PC-3 (cell line): ENCODE measurements at regions not wholly inside any gene's neighbourhood (a gene's known extent, or its start where the extent isn't known, plus 50 kb on each side); places are given as distances from the start of the nearest gene placed in this dataset.

Experiments
- ATAC-seq: fragments of 200-7000 bp; cut with Tn5 transposase; 2 replicates; pipeline ENCODE4 v1.9.1; 2020; ENCODE audit warnings: mild to moderate bottlenecking, moderate library complexity
- BruUV-seq: library from RNA; stranded (reverse); fragments of 400-500 nt; replicated peaks from 2 replicates; lab custom pipeline; 2021; lab: Mats Ljungman, UMichigan
- CTCF ChIA-PET: fragments of 300-600 bp; sonication (Branson Sonifier 250); formaldehyde crosslinking; loops from one replicate; lab custom pipeline; 2022; ENCODE audit warnings: antibody characterized with exemption; lab: Charles Lee
- POLR2A ChIA-PET: fragments of 300-600 bp; sonication (Branson Sonifier 250); formaldehyde crosslinking; loops from one replicate; lab custom pipeline; 2022; ENCODE audit warnings: antibody characterized with exemption; ENCODE audit not compliant: unreplicated experiment; lab: Charles Lee
- DNase-seq: peaks from one replicate; pipeline ENCODE4 v3.0.0-alpha.2; 2015
- H2AFZ ChIP-seq: fragments of 300-600 bp; sonication (generic); 2 replicates; pipeline ENCODE4 v1.6.0; 2016; ENCODE audit warnings: antibody characterized with exemption, low read length
- H3F3A ChIP-seq: fragments of 300-600 bp; sonication (generic); one replicate; pipeline ENCODE4 v1.6.0; 2017; ENCODE audit warnings: antibody characterized with exemption, low read length, control low read depth, mild to moderate bottlenecking; ENCODE audit not compliant: unreplicated experiment
- H3K27ac ChIP-seq: fragments of 300-600 bp; sonication (generic); 2 replicates; pipeline ENCODE4 v1.5.1; 2016; ENCODE audit warnings: mild to moderate bottlenecking, low read length
- H3K27me3 ChIP-seq: fragments of 300-600 bp; sonication (generic); 2 replicates; pipeline ENCODE4 v1.6.1; 2016; ENCODE audit warnings: low read length, mixed read lengths
- H3K36me3 ChIP-seq: fragments of 300-600 bp; sonication (generic); 2 replicates; pipeline ENCODE4 v1.6.1; 2016; ENCODE audit warnings: low read depth, mixed run types, low read length, mixed read lengths
- H3K4me1 ChIP-seq: fragments of 300-600 bp; sonication (generic); 2 replicates; pipeline ENCODE4 v1.5.1; 2016; ENCODE audit warnings: low read length; ENCODE audit not compliant: insufficient read depth
- H3K4me2 ChIP-seq: fragments of 300-600 bp; sonication (generic); 2 replicates; pipeline ENCODE4 v1.6.0; 2016; ENCODE audit warnings: low read length
- H3K4me3 ChIP-seq: fragments of 300-600 bp; sonication (generic); 2 replicates; pipeline ENCODE4 v1.5.1; 2016; ENCODE audit warnings: mild to moderate bottlenecking, low read length, mixed read lengths
- H3K79me2 ChIP-seq: fragments of 300-600 bp; sonication (generic); 2 replicates; pipeline ENCODE4 v1.6.1; 2017; ENCODE audit warnings: low read length, mixed read lengths
- H3K9ac ChIP-seq: fragments of 300-600 bp; sonication (generic); 2 replicates; pipeline ENCODE4 v1.6.0; 2016; ENCODE audit warnings: mild to moderate bottlenecking, low read length
- H3K9me2 ChIP-seq: fragments of 300-600 bp; sonication (generic); replicated peaks from 2 replicates; pipeline ENCODE4 v1.6.1; 2016; ENCODE audit warnings: mixed run types, low read length, mixed read lengths
- H3K9me3 ChIP-seq: fragments of 300-600 bp; sonication (generic); 2 replicates; pipeline ENCODE4 v1.6.1; 2016; ENCODE audit warnings: low read length, mixed read lengths
- H4K20me1 ChIP-seq: fragments of 300-600 bp; sonication (generic); 2 replicates; pipeline ENCODE4 v1.6.1; 2016; ENCODE audit warnings: low read length, mixed read lengths
- CTCF ChIP-seq: fragments of 300-600 bp; sonication (generic); conservative IDR thresholded peaks from 2 replicates; pipeline ENCODE4 v1.5.1; 2017; ENCODE audit warnings: antibody characterized with exemption, low read depth, mild to moderate bottlenecking, low read length
- EZH2 ChIP-seq: fragments of 300-600 bp; sonication (generic); IDR thresholded peaks from one replicate; pipeline ENCODE4 v1.6.1; 2017; ENCODE audit warnings: antibody characterized with exemption, mild to moderate bottlenecking, low read length; ENCODE audit not compliant: unreplicated experiment
- EZH2phosphoT487 ChIP-seq: fragments of 300-600 bp; sonication (generic); IDR thresholded peaks from 2 replicates; pipeline ENCODE4 v1.6.1; 2018; ENCODE audit warnings: mild to moderate bottlenecking, antibody characterized with exemption, low read length, borderline replicate concordance
- intact Hi-C: fragments of 100-400 bp; cut with micrococcal nuclease; formaldehyde crosslinking; loops from 2 replicates; pipeline ENCODE4 v1.9.0; 2023

- intact Hi-C loops: no loop called here
- H3K4me1 ChIP-seq: no peaks in the 10 kb centered on the region
- H4K20me1 ChIP-seq: no peaks in the 10 kb centered on the region
- H3F3A ChIP-seq: no peaks in the 10 kb centered on the region
- no peak overlapping the region for H2AFZ ChIP-seq
- ChIA-PET POLR2A (no interaction called here), CTCF (no interaction called here)
- H3K4me3 ChIP-seq: no peak overlapping the region
- H3K27me3 ChIP-seq: no peaks in the 10 kb centered on the region
- ATAC-seq (no peak), DNase-seq (no peak)
- BruUV-seq: no TSS peak
- no peaks in the 10 kb centered on the region for H3K36me3 ChIP-seq
- no peaks in the 10 kb centered on the region for H3K9me2 ChIP-seq
- H3K9me3 ChIP-seq: no peaks in the 10 kb centered on the region
- no peak overlapping the region for H3K27ac ChIP-seq
- H3K4me2 ChIP-seq: no peak overlapping the region
- no peaks in the 10 kb centered on the region for H3K79me2 ChIP-seq
- no peak for TF ChIP-seq EZH2
- TF ChIP-seq EZH2phosphoT487: no peak
- no peak for TF ChIP-seq CTCF
- no peak overlapping the region for H3K9ac ChIP-seq
Observed at GRCh38 chr6:169111203-169111602, 142.4 kb downstream of the THBS2 start.

- Histone ChIP-seq H3K4me1 (no peaks in the 10 kb centered on the region), H3F3A (no peaks in the 10 kb centered on the region), H3K9ac (no peak overlapping the region), H3K4me2 (no peak overlapping the region), H3K36me3 (no peaks in the 10 kb centered on the region), H3K27me3 (no peaks in the 10 kb centered on the region), H2AFZ (no peak overlapping the region), H3K79me2 (no peaks in the 10 kb centered on the region), H3K27ac (no peak overlapping the region), H3K9me2 (no peaks in the 10 kb centered on the region), H3K4me3 (no peak overlapping the region), H4K20me1 (no peaks in the 10 kb centered on the region), H3K9me3 (no peaks in the 10 kb centered on the region)
- ChIA-PET CTCF (no interaction called here), POLR2A (no interaction called here)
- BruUV-seq: no TSS peak
- ATAC-seq: no peak
- intact Hi-C loops: no loop called here
- no peak for TF ChIP-seq EZH2phosphoT487
- no peak for TF ChIP-seq CTCF
- TF ChIP-seq EZH2: no peak
- DNase-seq: no peak
Observed at GRCh38 chr6:169109411-169110220, 144.0 kb downstream of the THBS2 start.

- H3K9me3 ChIP-seq: no peaks in the 10 kb centered on the region
- H3F3A ChIP-seq: no peaks in the 10 kb centered on the region
- CTCF ChIA-PET: no interaction called here
- H4K20me1 ChIP-seq: no peaks in the 10 kb centered on the region
- no peaks in the 10 kb centered on the region for H3K79me2 ChIP-seq
- no TSS peak for BruUV-seq
- TF ChIP-seq EZH2phosphoT487: no peak
- TF ChIP-seq CTCF: no peak
- no peak overlapping the region for H3K4me3 ChIP-seq
- POLR2A ChIA-PET: no interaction called here
- no peaks in the 10 kb centered on the region for H3K4me1 ChIP-seq
- ATAC-seq (no peak), DNase-seq (no peak)
- no peaks in the 10 kb centered on the region for H3K9me2 ChIP-seq
- no peak overlapping the region for H3K9ac ChIP-seq
- intact Hi-C loops: no loop called here
- H3K27me3 ChIP-seq: no peaks in the 10 kb centered on the region
- H3K36me3 ChIP-seq: no peaks in the 10 kb centered on the region
- no peak overlapping the region for H2AFZ ChIP-seq
- no peak overlapping the region for H3K27ac ChIP-seq
- no peak overlapping the region for H3K4me2 ChIP-seq
Observed at GRCh38 chr6:169108753-169109152, 144.9 kb downstream of the THBS2 start.
